ENCODE measurements at regions not wholly inside any gene's neighbourhood (a gene's known extent, or its start where the extent isn't known, plus 50 kb on each side); places are given as distances from the start of the nearest gene placed in this dataset.
A peak's percentile ranks its signal among the peaks of the same experiment; 100 is the strongest.
"Not testable (repeated sequence)": the region's sequence is repeated elsewhere in the genome, so short reads cannot be mapped to it uniquely, and the experiment has no call there.

- no peak for DNase-seq (ENCODE audit: low read depth, low spot score)
- Histone ChIP-seq H3K36me3 (ENCODE audit: control insufficient read depth in 2 of 2, extremely low read depth in 1 of 2, insufficient read depth in 2 of 2, low read length in 2 of 2) (no peaks in the 10 kb centered on the region), H3K79me2 (ENCODE audit: control insufficient read depth, insufficient read depth, low read length) (no peaks in the 10 kb centered on the region), H3K9ac (ENCODE audit: control insufficient read depth, extremely low read depth, insufficient read depth, low read length) (peak overlapping the region; percentile 36), H3K4me1 (ENCODE audit: control insufficient read depth, extremely low read depth, insufficient read depth, low read length) (peaks cover 16% of the 10 kb centered on the region), H3K4me3 (ENCODE audit: control insufficient read depth in 2 of 3, extremely low read depth in 1 of 3, insufficient read depth in 2 of 3, low read depth in 1 of 3, low read length in 3 of 3) (peak overlapping the region in 2 of 3 experiments; percentile 26 to 48), H3K27me3 (ENCODE audit: control insufficient read depth, extremely low read depth, insufficient read depth, low read length) (no peaks in the 10 kb centered on the region), H3K9me3 (ENCODE audit: control insufficient read depth, low read depth, low read length) (peaks cover 3% of the 10 kb centered on the region), H3K27ac (ENCODE audit: control insufficient read depth, insufficient read depth, low read length) (peak overlapping the region; percentile 66), H3K4me2 (ENCODE audit: control insufficient read depth, extremely low read depth, insufficient read depth, low read depth, low read length) (peak overlapping the region; percentile 85), H2AFZ (ENCODE audit: control insufficient read depth, low read length) (peak overlapping the region; percentile 95), H3K9me1 (ENCODE audit: control insufficient read depth, extremely low read depth, insufficient read depth, low read length) (no peaks in the 10 kb centered on the region), H4K20me1 (ENCODE audit: control insufficient read depth, extremely low read depth, insufficient read depth, low read length) (no peaks in the 10 kb centered on the region)
- dilution Hi-C loops (cut with MboI; ENCODE audit: extremely low pct_ligation_motif_present, low sequenced_read_pairs), result loop anchor here (10.0 kb wide), 1 partner anchor 215 kb away; no protein-coding TSS in a partner anchor
- TF ChIP-seq CTCF (optimal IDR thresholded peaks at IDR 0.05 in 1 of 3, IDR thresholded peaks at IDR 0.05 in 1 of 3, conservative IDR thresholded peaks at IDR 0.05 in 1 of 3; ENCODE audit: extremely low read depth in 1 of 3, insufficient read depth in 2 of 3, low read length in 3 of 3) (no peak), EZH2 (IDR thresholded peaks at IDR 0.05; ENCODE audit: low read length) (no peak)
- FAIRE-seq, result peak; percentile 43
Observed at GRCh38 chr12:14239935-14240872, 125.3 kb upstream of the ATF7IP start.

- FAIRE-seq (no peak), DNase-seq (ENCODE audit: low read depth, low spot score) (no peak)
- Histone ChIP-seq H4K20me1 (ENCODE audit: control insufficient read depth, extremely low read depth, insufficient read depth, low read length) (no peaks in the 10 kb centered on the region), H3K4me1 (ENCODE audit: control insufficient read depth, extremely low read depth, insufficient read depth, low read length) (peaks cover 16% of the 10 kb centered on the region), H3K79me2 (ENCODE audit: control insufficient read depth, insufficient read depth, low read length) (no peaks in the 10 kb centered on the region), H3K9ac (ENCODE audit: control insufficient read depth, extremely low read depth, insufficient read depth, low read length) (no peak overlapping the region), H3K27ac (ENCODE audit: control insufficient read depth, insufficient read depth, low read length) (peak overlapping the region; percentile 66), H3K4me3 (ENCODE audit: control insufficient read depth in 2 of 3, extremely low read depth in 1 of 3, insufficient read depth in 2 of 3, low read depth in 1 of 3, low read length in 3 of 3) (no peak overlapping the region), H3K9me3 (ENCODE audit: control insufficient read depth, low read depth, low read length) (peaks cover 3% of the 10 kb centered on the region), H3K9me1 (ENCODE audit: control insufficient read depth, extremely low read depth, insufficient read depth, low read length) (no peaks in the 10 kb centered on the region), H2AFZ (ENCODE audit: control insufficient read depth, low read length) (peak overlapping the region; percentile 95), H3K4me2 (ENCODE audit: control insufficient read depth, extremely low read depth, insufficient read depth, low read depth, low read length) (no peak overlapping the region), H3K36me3 (ENCODE audit: control insufficient read depth in 2 of 2, extremely low read depth in 1 of 2, insufficient read depth in 2 of 2, low read length in 2 of 2) (no peaks in the 10 kb centered on the region), H3K27me3 (ENCODE audit: control insufficient read depth, extremely low read depth, insufficient read depth, low read length) (no peaks in the 10 kb centered on the region)
- no peak for TF ChIP-seq CTCF (optimal IDR thresholded peaks at IDR 0.05 in 1 of 3, IDR thresholded peaks at IDR 0.05 in 1 of 3, conservative IDR thresholded peaks at IDR 0.05 in 1 of 3; ENCODE audit: extremely low read depth in 1 of 3, insufficient read depth in 2 of 3, low read length in 3 of 3)
- no peak for TF ChIP-seq EZH2 (IDR thresholded peaks at IDR 0.05; ENCODE audit: low read length)
- dilution Hi-C loops (cut with MboI; ENCODE audit: extremely low pct_ligation_motif_present, low sequenced_read_pairs), result no loop called here
Observed at GRCh38 chr12:14240873-14241220, 124.6 kb upstream of the ATF7IP start.

GRCh38 chr12:14242825-14243224 lies 122.7 kb upstream of the ATF7IP start:
- H3K9ac ChIP-seq (ENCODE audit: control insufficient read depth, extremely low read depth, insufficient read depth, low read length); H3K79me2 ChIP-seq (ENCODE audit: control insufficient read depth, insufficient read depth, low read length); H3K27ac ChIP-seq (ENCODE audit: control insufficient read depth, insufficient read depth, low read length); H3K9me1 ChIP-seq (ENCODE audit: control insufficient read depth, extremely low read depth, insufficient read depth, low read length); dilution Hi-C loops (cut with MboI; ENCODE audit: extremely low pct_ligation_motif_present, low sequenced_read_pairs); FAIRE-seq; H3K27me3 ChIP-seq (ENCODE audit: control insufficient read depth, extremely low read depth, insufficient read depth, low read length); H3K36me3 ChIP-seq (ENCODE audit: control insufficient read depth in 2 of 2, extremely low read depth in 1 of 2, insufficient read depth in 2 of 2, low read length in 2 of 2); H3K4me2 ChIP-seq (ENCODE audit: control insufficient read depth, extremely low read depth, insufficient read depth, low read depth, low read length); H4K20me1 ChIP-seq (ENCODE audit: control insufficient read depth, extremely low read depth, insufficient read depth, low read length); H3K9me3 ChIP-seq (ENCODE audit: control insufficient read depth, low read depth, low read length); H2AFZ ChIP-seq (ENCODE audit: control insufficient read depth, low read length); DNase-seq (ENCODE audit: low read depth, low spot score); H3K4me3 ChIP-seq (ENCODE audit: control insufficient read depth in 2 of 3, extremely low read depth in 1 of 3, insufficient read depth in 2 of 3, low read depth in 1 of 3, low read length in 3 of 3): not testable (repeated sequence)
- peaks cover 16% of the 10 kb centered on the region for H3K4me1 ChIP-seq (ENCODE audit: control insufficient read depth, extremely low read depth, insufficient read depth, low read length)
